ENCODE measurements at regions not wholly inside any gene's neighbourhood (a gene's known extent, or its start where the extent isn't known, plus 50 kb on each side); places are given as distances from the start of the nearest gene placed in this dataset.

GRCh38 chr14:54252072-54252730 lies 144.6 kb upstream of the CDKN3 start:
- no peak for TF ChIP-seq POLR2AphosphoS5 (IDR thresholded peaks at IDR 0.05; ENCODE audit: low read depth, low read length)
- TF ChIP-seq, protein P1, sequence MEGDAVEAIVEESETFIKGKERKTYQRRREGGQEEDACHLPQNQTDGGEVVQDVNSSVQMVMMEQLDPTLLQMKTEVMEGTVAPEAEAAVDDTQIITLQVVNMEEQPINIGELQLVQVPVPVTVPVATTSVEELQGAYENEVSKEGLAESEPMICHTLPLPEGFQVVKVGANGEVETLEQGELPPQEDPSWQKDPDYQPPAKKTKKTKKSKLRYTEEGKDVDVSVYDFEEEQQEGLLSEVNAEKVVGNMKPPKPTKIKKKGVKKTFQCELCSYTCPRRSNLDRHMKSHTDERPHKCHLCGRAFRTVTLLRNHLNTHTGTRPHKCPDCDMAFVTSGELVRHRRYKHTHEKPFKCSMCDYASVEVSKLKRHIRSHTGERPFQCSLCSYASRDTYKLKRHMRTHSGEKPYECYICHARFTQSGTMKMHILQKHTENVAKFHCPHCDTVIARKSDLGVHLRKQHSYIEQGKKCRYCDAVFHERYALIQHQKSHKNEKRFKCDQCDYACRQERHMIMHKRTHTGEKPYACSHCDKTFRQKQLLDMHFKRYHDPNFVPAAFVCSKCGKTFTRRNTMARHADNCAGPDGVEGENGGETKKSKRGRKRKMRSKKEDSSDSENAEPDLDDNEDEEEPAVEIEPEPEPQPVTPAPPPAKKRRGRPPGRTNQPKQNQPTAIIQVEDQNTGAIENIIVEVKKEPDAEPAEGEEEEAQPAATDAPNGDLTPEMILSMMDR (IDR thresholded peaks at IDR 0.05), result no peak
- no peak for TF ChIP-seq USF2 (IDR thresholded peaks at IDR 0.05; ENCODE audit: borderline replicate concordance, low read depth, low read length)
- TF ChIP-seq NRF1 (IDR thresholded peaks at IDR 0.05; ENCODE audit: low read depth, low read length), result no peak
- peak; percentile 28; the same call in 1 of the 2 replicates for TF ChIP-seq FOSL2 (IDR thresholded peaks at IDR 0.05; ENCODE audit: borderline replicate concordance, low read depth)
- TF ChIP-seq MEF2A (IDR thresholded peaks at IDR 0.05; ENCODE audit: borderline replicate concordance, low read depth), result no peak
- 0 out of 2 replicates have a peak, but pooled peaks have one; percentile 6 for TF ChIP-seq NFIC (IDR thresholded peaks at IDR 0.05; ENCODE audit: borderline replicate concordance)
- TF ChIP-seq, protein P2, sequence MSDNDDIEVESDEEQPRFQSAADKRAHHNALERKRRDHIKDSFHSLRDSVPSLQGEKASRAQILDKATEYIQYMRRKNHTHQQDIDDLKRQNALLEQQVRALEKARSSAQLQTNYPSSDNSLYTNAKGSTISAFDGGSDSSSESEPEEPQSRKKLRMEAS (IDR thresholded peaks at IDR 0.05; ENCODE audit: low read depth), result no peak
- TF ChIP-seq EP300 (IDR thresholded peaks at IDR 0.05; ENCODE audit: borderline replicate concordance in 1 of 2, low read depth in 1 of 2, low read length in 1 of 2), result peak in 1 of 2 experiments; percentile 29; a peak in 1 of 4 replicates
- TF ChIP-seq ELF1 (IDR thresholded peaks at IDR 0.05), result no peak
- TF ChIP-seq, protein P3, sequence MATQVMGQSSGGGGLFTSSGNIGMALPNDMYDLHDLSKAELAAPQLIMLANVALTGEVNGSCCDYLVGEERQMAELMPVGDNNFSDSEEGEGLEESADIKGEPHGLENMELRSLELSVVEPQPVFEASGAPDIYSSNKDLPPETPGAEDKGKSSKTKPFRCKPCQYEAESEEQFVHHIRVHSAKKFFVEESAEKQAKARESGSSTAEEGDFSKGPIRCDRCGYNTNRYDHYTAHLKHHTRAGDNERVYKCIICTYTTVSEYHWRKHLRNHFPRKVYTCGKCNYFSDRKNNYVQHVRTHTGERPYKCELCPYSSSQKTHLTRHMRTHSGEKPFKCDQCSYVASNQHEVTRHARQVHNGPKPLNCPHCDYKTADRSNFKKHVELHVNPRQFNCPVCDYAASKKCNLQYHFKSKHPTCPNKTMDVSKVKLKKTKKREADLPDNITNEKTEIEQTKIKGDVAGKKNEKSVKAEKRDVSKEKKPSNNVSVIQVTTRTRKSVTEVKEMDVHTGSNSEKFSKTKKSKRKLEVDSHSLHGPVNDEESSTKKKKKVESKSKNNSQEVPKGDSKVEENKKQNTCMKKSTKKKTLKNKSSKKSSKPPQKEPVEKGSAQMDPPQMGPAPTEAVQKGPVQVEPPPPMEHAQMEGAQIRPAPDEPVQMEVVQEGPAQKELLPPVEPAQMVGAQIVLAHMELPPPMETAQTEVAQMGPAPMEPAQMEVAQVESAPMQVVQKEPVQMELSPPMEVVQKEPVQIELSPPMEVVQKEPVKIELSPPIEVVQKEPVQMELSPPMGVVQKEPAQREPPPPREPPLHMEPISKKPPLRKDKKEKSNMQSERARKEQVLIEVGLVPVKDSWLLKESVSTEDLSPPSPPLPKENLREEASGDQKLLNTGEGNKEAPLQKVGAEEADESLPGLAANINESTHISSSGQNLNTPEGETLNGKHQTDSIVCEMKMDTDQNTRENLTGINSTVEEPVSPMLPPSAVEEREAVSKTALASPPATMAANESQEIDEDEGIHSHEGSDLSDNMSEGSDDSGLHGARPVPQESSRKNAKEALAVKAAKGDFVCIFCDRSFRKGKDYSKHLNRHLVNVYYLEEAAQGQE (IDR thresholded peaks at IDR 0.05; ENCODE audit: low read depth, low read length), result no peak
- no peak for TF ChIP-seq TAF1 (IDR thresholded peaks at IDR 0.05; ENCODE audit: borderline replicate concordance, low read depth, low read length)
- TF ChIP-seq CHD2 (IDR thresholded peaks at IDR 0.05; ENCODE audit: low read length, partially characterized antibody), result no peak

Data from SK-N-SH (cell line).